Thoracic aorta (tissue), 2 donors: ENCODE measurements at regions not wholly inside any gene's neighbourhood (a gene's known extent, or its start where the extent isn't known, plus 50 kb on each side); places are given as distances from the start of the nearest gene placed in this dataset.
"Not testable (repeated sequence)": the region's sequence is repeated elsewhere in the genome, so short reads cannot be mapped to it uniquely, and the experiment has no call there.

ENCODE experiments used
- ATAC-seq: fragments of 150-250 bp; one replicate; pipeline ENCODE4 v1.8.0; 2017; ENCODE audit warnings: low read depth; ENCODE audit not compliant: insufficient number of reproducible peaks, low FRiP score
- DNase-seq: peaks from one replicate; pipeline ENCODE4 v3.0.0-alpha.2; 2020; ENCODE audit warnings: low spot score
- H3K27ac ChIP-seq, 2 donors: fragments of 200-600 bp; sonication (generic); 1 replicate in 1 of 2; 2 replicates in 1 of 2; pipeline ENCODE4 v1.5.1; 2016; ENCODE audit warnings: mild to moderate bottlenecking in 2 of 2, moderate library complexity in 2 of 2
- H3K27me3 ChIP-seq: fragments of 200-600 bp; sonication (generic); replicated peaks from 2 replicates; pipeline ENCODE4 v1.6.0; 2016; ENCODE audit warnings: mild to moderate bottlenecking; ENCODE audit not compliant: insufficient read depth
- H3K36me3 ChIP-seq: fragments of 200-600 bp; sonication (generic); one replicate; pipeline ENCODE4 v1.5.1; 2016
- H3K4me1 ChIP-seq, 2 donors: fragments of 200-600 bp; sonication (generic); 1 replicate in 1 of 2; 2 replicates in 1 of 2; pipeline versions ENCODE4 v1.5.1 to v1.6.0; 2016; ENCODE audit warnings: low read depth in 2 of 2, mild to moderate bottlenecking in 1 of 2; ENCODE audit not compliant: control insufficient read depth in 1 of 2
- H3K4me3 ChIP-seq: fragments of 200-600 bp; sonication (generic); 2 replicates; pipeline ENCODE4 v1.5.1; 2016; ENCODE audit warnings: mild to moderate bottlenecking
- H3K9me3 ChIP-seq: fragments of 200-600 bp; sonication (generic); 2 replicates; pipeline ENCODE4 v1.5.1; 2016
- CTCF ChIP-seq: fragments of 200-600 bp; sonication (generic); IDR thresholded peaks from one replicate; pipeline ENCODE4 v1.5.1; 2019; ENCODE audit warnings: antibody characterized with exemption

DNA sequence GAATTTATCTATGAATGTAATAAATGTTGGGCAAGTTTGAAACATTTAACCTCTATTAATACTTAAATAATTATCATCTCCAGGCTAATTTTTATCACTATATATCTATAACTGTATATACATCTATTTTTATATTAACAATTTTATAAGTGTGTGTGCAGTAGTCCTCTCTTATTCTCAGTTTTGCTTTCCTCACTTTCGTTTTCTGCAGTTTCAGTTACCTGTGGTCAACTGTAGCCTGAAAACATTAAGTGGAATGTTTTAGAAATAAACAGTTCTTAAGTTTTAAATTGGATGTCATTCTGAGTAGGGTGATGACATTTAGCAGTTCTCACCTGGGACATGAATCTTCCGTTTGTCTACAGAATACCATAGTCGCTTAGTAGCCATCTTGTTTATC is 379.4 kb upstream of the MAN1A1 start:
- Histone ChIP-seq H3K27me3 (no peaks in the 10 kb centered on the region), H3K9me3 (no peaks in the 10 kb centered on the region), H3K36me3 (no peaks in the 10 kb centered on the region), H3K4me3 (no peak overlapping the region), H3K4me1 (no peaks in the 10 kb centered on the region), H3K27ac (no peak overlapping the region)
- ATAC-seq (no peak), DNase-seq (no peak)
- TF ChIP-seq CTCF, result no peak

DNA sequence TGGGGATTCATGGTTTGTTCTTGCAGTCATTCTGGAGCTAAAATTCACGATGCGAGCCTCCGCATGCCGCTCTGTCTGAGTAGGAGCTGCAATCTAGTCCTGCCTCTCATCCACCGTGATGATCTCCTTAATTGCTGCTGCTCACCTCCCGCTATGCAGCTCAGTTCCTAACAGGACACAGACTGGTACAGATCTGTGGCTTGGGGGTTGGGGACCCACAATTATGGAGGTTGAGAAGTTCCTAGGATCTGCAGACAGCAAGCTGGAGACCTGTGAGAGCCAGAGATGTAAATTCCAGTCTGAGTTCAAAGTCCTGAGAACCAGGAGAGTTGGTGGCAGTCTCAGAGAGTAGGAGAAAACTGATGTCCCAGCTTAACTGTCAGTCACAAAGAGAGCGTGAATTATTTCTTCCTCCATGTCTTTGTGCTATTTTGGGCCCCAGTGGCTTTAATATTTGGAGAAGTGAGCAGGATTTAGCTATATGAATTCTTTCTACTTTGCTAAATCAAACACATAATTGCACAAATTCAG is 378.7 kb upstream of the MAN1A1 start:
- H3K4me3 ChIP-seq, result no peak overlapping the region
- H3K4me1 ChIP-seq, result no peaks in the 10 kb centered on the region
- no peaks in the 10 kb centered on the region for H3K27me3 ChIP-seq
- DNase-seq (no peak), ATAC-seq (no peak)
- H3K9me3 ChIP-seq, result no peaks in the 10 kb centered on the region
- H3K36me3 ChIP-seq, result no peaks in the 10 kb centered on the region
- no peak overlapping the region for H3K27ac ChIP-seq
- no peak for TF ChIP-seq CTCF

DNA sequence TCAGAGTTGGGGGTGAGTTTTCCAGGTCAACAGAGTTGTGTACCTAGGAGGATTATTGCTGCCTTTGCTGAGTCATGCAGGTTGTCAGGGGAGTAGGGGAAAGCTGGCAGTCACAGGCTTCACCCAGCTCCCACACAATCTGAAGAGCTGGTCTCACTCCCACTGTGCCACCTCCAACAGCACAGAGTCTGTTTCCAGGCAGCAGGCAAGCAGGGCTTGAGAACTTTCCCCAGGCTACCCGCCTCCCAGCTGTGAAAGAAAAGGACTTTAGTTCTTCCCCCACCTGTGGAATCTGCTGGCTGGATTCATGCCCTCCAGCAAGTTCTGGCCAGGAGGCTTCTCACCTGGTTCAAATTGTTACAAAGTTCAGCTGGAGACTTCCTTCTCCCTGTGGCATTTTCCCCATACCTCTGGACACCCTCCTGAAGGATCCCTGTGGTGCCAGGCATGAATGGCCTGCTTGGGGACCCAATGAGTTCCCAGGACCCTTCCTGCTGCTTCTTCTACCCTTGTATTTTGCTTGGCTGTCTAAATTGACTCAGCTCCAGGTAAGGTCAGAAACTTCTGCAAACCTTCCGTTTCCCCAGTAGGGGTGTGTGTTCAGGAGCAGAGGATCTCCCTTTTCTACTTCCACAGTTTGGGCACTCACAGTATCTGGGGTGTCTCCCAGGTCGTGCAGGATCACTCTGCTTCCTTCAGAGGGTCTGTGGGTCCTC is 378.1 kb upstream of the MAN1A1 start:
- Histone ChIP-seq H3K9me3 (no peaks in the 10 kb centered on the region), H3K4me1 (no peaks in the 10 kb centered on the region), H3K27me3 (no peaks in the 10 kb centered on the region), H3K36me3 (no peaks in the 10 kb centered on the region), H3K27ac (no peak overlapping the region), H3K4me3 (no peak overlapping the region)
- no peak for TF ChIP-seq CTCF
- DNase-seq, result no peak
- ATAC-seq, result no peak

GRCh38 chr6:119726912-119727311 is 377.4 kb upstream of the MAN1A1 start:
- not testable (repeated sequence) for DNase-seq, H3K4me3 ChIP-seq, H3K27me3 ChIP-seq, H3K27ac ChIP-seq, ATAC-seq, H3K9me3 ChIP-seq, H3K4me1 ChIP-seq, H3K36me3 ChIP-seq

DNA sequence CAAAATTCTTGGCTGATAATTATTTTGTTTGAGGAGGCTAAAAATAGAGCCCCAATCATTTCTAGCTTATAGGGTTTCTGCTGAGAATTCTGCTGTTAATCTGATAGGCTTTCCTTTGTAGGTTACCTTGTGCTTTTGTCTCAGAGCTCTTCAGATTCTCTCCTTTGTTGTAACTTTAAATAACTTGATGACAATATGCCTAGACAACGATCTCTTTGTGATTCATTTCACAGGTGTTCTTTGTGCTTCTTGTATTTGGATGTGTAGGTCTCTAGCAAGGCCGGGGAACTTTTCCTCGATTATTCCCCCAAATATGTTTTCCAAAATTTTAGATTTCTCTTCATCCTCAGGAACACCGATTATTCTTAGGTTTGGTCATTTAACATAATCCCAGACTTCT is 376.5 kb upstream of the MAN1A1 start:
- no peak for TF ChIP-seq CTCF
- H3K4me1 ChIP-seq, result no peaks in the 10 kb centered on the region
- no peak overlapping the region for H3K4me3 ChIP-seq
- H3K27ac ChIP-seq, result no peak overlapping the region
- H3K9me3 ChIP-seq, result no peaks in the 10 kb centered on the region
- ATAC-seq, result no peak
- no peaks in the 10 kb centered on the region for H3K36me3 ChIP-seq
- no peak for DNase-seq
- H3K27me3 ChIP-seq, result no peaks in the 10 kb centered on the region

DNA sequence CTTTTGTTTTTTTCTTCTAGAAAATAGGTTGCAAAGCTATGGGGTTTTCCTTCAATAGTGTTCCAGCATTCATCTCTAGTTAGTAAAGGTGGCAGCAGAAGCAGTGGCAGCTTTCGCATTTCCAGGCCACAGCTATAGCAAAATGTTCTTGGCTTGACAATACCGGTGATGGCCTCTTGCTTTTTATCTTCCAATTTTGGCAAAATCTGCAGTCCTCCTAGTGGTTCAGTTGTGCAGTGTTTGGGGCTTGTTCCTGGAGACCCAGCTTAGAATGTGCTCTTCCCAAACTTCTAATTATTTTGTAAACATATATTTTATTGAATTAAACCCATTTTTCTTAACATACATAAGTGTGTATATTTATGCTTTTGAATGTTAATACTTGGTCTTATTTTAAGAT is 370.6 kb upstream of the MAN1A1 start:
- no peak overlapping the region for H3K27ac ChIP-seq
- TF ChIP-seq CTCF, result no peak
- DNase-seq (no peak), ATAC-seq (no peak)
- H3K36me3 ChIP-seq, result no peaks in the 10 kb centered on the region
- H3K9me3 ChIP-seq, result no peaks in the 10 kb centered on the region
- H3K27me3 ChIP-seq, result no peaks in the 10 kb centered on the region
- H3K4me1 ChIP-seq, result no peaks in the 10 kb centered on the region
- no peak overlapping the region for H3K4me3 ChIP-seq
